ENCODE measurements at regions not wholly inside any gene's neighbourhood (a gene's known extent, or its start where the extent isn't known, plus 50 kb on each side); places are given as distances from the start of the nearest gene placed in this dataset.

GRCh38 chr11:122229078-122229477 is 113.1 kb upstream of the BLID start:
- no peak for TF ChIP-seq CTCF (conservative IDR thresholded peaks at IDR 0.05; ENCODE audit: low read depth, low read length)
- TF ChIP-seq EZH2 (IDR thresholded peaks at IDR 0.05; ENCODE audit: low read length, unreplicated experiment), result no peak

Data from PC-3 (cell line).